ENCODE measurements at regions not wholly inside any gene's neighbourhood (a gene's known extent, or its start where the extent isn't known, plus 50 kb on each side); places are given as distances from the start of the nearest gene placed in this dataset.

GRCh38 chr10:104587751-104588150 is 53.3 kb upstream of the SORCS3 start:
- DNase-seq (ENCODE audit: insufficient read length, low spot score) = no peak
- no peak for FAIRE-seq
- TF ChIP-seq CTCF (IDR thresholded peaks at IDR 0.05; ENCODE audit: insufficient read depth, missing control alignments) = no peak

GRCh38 chr10:104589431-104589830 is 51.7 kb upstream of the SORCS3 start:
- TF ChIP-seq CTCF (IDR thresholded peaks at IDR 0.05; ENCODE audit: insufficient read depth, missing control alignments) = no peak
- DNase-seq (ENCODE audit: insufficient read length, low spot score) (no peak), FAIRE-seq (no peak)

DNA sequence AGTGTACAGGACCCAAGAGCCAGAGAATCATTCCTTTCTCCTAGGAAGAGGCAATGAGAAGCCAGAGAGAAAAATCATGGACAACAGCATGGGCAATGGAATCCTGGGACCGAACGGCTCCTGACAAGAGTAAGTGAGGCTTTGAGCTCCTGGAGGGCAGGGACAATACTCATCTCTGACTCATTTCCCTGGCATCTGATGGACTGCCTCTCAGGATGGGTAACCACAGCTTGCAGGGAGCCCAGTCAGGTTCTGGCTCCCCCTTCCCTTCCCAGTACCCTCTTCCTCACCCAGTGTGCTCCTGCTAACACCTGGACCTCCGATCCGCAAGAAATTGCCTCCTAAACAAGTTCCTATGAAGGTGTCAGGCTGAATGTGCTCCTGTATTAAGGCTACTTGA is 51.2 kb upstream of the SORCS3 start:
- no peak for FAIRE-seq
- DNase-seq (ENCODE audit: insufficient read length, low spot score) = no peak

More for the DNA sequence above, 51.2 kb upstream of the SORCS3 start:
- no peak for TF ChIP-seq CTCF (IDR thresholded peaks at IDR 0.05; ENCODE audit: insufficient read depth, missing control alignments)

Data from D721Med (cell line).